Parathyroid adenoma (tissue), 2 donors: ENCODE measurements at regions not wholly inside any gene's neighbourhood (a gene's known extent, or its start where the extent isn't known, plus 50 kb on each side); places are given as distances from the start of the nearest gene placed in this dataset.

ENCODE experiments used
- H2AFZ ChIP-seq: fragments of 300-600 bp; sonication (generic); one replicate; pipeline ENCODE4 v1.7.0; 2017; ENCODE audit warnings: antibody characterized with exemption, mild to moderate bottlenecking
- H3K27ac ChIP-seq: fragments of 300-600 bp; sonication (generic); one replicate; pipeline ENCODE4 v1.7.0; 2017
- H3K27me3 ChIP-seq: fragments of 300-600 bp; sonication (generic); one replicate; pipeline ENCODE4 v1.7.0; 2017; ENCODE audit warnings: low read length; ENCODE audit not compliant: control insufficient read depth, insufficient read depth
- H3K36me3 ChIP-seq: fragments of 300-600 bp; sonication (generic); one replicate; pipeline ENCODE4 v1.7.0; 2017; ENCODE audit warnings: low read length; ENCODE audit not compliant: control insufficient read depth, insufficient read depth
- H3K4me1 ChIP-seq: fragments of 300-600 bp; sonication (generic); one replicate; pipeline ENCODE4 v1.7.0; 2017; ENCODE audit warnings: control low read depth
- H3K4me2 ChIP-seq: fragments of 300-600 bp; sonication (generic); one replicate; pipeline ENCODE4 v1.7.0; 2017; ENCODE audit warnings: low read length
- H3K4me3 ChIP-seq: fragments of 300-600 bp; sonication (generic); one replicate; pipeline ENCODE4 v1.7.0; 2017; ENCODE audit warnings: low read depth, low read length
- H3K79me2 ChIP-seq: fragments of 300-600 bp; sonication (generic); one replicate; pipeline ENCODE4 v1.7.0; 2017; ENCODE audit warnings: control low read depth
- H3K9ac ChIP-seq: fragments of 300-600 bp; sonication (generic); one replicate; pipeline ENCODE4 v1.7.0; 2017; ENCODE audit warnings: mild to moderate bottlenecking
- H3K9me3 ChIP-seq: fragments of 300-600 bp; sonication (generic); one replicate; pipeline ENCODE4 v1.7.0; 2017; ENCODE audit warnings: low read length; ENCODE audit not compliant: control insufficient read depth
- CTCF ChIP-seq: fragments of 300-600 bp; sonication (generic); IDR thresholded peaks from one replicate; pipeline ENCODE4 v1.7.0; 2017; ENCODE audit warnings: antibody characterized with exemption, mild to moderate bottlenecking
- donor health status: primary hyperparathyroidism.

- TF ChIP-seq CTCF = no peak
- peaks cover 14% of the 10 kb centered on the region for H3K4me1 ChIP-seq
- H3K9ac ChIP-seq = no peak overlapping the region
- H3K79me2 ChIP-seq = no peaks in the 10 kb centered on the region
- H3K4me3 ChIP-seq = no peak overlapping the region
- H3K27me3 ChIP-seq = no peaks in the 10 kb centered on the region
- no peak overlapping the region for H3K4me2 ChIP-seq
- H3K36me3 ChIP-seq = no peaks in the 10 kb centered on the region
- H2AFZ ChIP-seq = no peak overlapping the region
- no peaks in the 10 kb centered on the region for H3K9me3 ChIP-seq
- H3K27ac ChIP-seq = no peak overlapping the region
These were observed 51.3 kb upstream of the ODC1 start for GRCh38 chr2:10499275-10499907.

- Histone ChIP-seq H3K36me3 (no peaks in the 10 kb centered on the region), H2AFZ (no peak overlapping the region), H3K4me1 (peaks cover 19% of the 10 kb centered on the region), H3K4me2 (no peak overlapping the region), H3K4me3 (no peak overlapping the region), H3K79me2 (no peaks in the 10 kb centered on the region), H3K27ac (no peak overlapping the region), H3K9ac (no peak overlapping the region), H3K9me3 (no peaks in the 10 kb centered on the region), H3K27me3 (no peaks in the 10 kb centered on the region)
- TF ChIP-seq CTCF = no peak
These were observed 50.6 kb upstream of the ODC1 start for GRCh38 chr2:10498525-10499274.
